Stromal cell of bone marrow (primary cell): ENCODE measurements at regions not wholly inside any gene's neighbourhood (a gene's known extent, or its start where the extent isn't known, plus 50 kb on each side); places are given as distances from the start of the nearest gene placed in this dataset.
A peak's percentile ranks its signal among the peaks of the same experiment; 100 is the strongest.

Experiments used
- DNase-seq: peaks from one replicate; pipeline ENCODE4 v3.0.0-alpha.2; 2012; ENCODE audit warnings: low read depth

DNA sequence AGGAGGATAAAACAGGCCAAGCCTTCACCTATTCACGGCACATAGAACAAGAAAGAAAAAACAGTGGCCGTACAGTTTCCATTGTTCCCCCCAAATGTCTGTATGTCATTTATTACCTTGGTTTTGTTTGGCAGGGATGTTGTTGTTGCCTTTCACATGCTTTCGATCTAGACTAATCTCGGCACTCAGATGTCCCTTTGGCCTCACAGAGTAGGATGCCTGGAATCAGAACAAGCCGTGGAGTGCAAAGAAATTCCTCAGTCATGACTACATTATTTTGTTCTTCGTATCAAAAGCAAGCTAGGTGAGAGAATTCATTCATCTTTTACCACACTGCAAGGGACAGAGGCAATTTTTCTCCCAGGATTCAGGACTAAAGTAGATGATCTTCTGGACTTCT lies 106.9 kb downstream of the SMIM20 start:
- DNase-seq, result no peak

DNA sequence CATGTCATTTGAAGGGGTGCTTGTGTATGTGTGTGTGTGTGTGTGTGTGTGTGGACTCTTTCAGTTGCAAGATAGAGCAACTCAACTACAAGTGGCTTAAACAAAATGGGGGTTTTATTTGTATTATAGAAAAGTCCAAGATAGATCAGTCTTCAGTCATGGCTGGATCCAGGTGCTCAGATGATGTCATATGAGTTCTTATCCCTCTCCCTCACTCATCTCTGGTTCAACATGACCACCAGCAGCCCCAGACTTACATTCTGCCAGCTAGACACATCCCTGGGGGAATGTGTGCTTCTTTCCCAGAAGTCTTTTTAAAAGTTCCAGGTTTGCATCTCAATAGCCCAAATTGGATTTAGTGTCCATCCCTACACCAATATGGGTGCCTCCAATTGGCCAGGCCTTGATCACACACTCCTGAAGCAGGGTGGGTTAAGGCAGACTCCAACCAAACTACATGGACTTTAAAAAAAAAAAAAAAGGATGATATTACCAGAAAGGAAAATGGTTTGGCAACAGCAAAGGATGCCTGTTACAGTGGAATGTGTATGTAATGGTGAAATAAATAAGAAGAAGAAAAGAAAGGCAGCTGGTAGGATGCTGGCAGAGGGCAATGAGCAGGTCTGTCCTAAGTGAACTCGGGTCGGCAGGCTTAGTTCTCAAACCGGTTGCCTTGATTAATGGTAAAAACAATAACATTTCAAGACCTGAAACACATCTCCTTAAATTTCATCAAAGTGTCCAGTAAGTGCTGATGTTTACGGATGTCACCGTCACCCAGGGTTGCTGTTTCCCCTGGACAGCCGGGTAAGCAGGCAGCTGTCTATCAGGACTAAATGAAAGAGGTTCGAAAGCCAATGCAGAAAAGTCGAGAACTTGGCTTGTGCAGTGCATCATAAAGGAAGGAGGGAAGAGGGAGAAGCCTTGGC lies 107.7 kb downstream of the SMIM20 start:
- no peak for DNase-seq

DNA sequence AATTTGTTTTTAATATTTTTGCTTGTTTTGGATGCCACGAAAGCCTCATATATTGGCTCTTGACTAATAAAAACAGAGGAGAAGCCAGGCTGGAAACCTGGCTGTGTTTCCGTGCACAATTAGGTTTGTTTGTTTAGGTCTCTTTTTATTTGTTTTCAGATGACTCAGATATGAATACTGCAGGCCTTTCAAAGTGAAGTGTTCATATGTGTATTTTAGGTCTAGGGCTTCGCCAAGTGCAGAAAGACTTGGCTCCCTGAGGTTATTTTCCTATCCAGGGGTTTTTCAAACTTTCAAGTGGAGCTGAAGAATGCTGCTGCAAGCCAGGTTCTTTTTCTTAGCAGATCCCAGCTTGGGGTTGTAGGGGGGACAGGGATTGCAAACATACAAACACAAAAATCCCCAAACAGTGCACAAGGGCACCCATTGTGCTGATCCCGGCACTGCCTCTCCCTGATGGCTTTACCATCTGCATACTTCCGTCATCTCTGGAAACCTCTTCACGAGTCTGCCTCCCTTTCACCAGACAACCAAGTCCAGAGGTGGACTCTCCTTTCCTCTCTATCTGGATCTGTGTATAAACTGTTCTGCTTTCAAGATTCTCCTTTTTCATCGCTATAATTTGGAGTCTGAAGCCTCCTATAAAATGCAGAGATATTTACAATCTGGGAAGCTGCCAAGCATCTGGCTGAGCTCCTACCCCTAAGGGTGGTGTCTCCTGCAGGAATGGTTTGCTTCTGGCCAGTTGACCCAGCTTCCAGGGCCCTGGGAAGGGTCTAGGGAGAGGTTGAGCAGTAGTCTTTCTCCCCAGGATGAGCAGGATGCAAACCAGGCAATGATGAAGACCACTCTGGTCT lies 108.6 kb downstream of the SMIM20 start:
- peak; percentile 89 for DNase-seq

DNA sequence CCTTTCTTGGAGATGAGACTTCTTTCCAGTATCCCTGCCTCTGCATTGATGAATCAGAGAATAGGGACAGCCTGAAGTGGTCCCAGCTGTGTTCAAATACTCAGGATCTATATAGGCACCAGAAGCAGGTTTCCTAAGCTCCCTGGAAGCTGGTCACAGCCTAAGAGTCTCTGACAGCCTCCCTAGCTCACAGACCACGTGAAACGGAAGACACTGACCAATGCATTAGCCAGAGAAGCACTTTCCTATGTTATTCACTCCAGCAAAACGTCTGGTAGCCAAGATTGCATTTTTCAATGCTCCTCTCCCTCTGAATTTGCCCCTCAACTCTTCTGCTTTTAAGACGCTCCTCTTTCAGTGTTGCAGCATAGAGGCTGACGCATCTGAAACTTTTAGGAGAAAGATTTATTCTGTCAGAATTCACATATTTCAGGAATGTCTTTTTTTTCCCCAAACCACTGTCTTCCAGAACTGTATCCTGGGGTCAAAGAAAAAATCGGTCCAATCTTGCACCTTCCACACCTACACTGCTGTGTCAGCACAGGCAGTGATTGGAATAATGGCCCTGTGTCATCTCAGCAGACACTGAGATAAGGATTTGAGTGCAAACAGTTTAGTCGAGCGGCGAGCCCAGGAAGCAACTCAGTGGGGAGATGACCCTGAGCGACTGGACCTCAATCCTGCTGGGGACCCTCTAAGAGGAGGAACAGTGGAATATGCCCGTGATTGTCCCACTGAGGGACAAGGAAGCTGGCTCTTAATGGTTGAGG lies 109.4 kb downstream of the SMIM20 start:
- no peak for DNase-seq

DNA sequence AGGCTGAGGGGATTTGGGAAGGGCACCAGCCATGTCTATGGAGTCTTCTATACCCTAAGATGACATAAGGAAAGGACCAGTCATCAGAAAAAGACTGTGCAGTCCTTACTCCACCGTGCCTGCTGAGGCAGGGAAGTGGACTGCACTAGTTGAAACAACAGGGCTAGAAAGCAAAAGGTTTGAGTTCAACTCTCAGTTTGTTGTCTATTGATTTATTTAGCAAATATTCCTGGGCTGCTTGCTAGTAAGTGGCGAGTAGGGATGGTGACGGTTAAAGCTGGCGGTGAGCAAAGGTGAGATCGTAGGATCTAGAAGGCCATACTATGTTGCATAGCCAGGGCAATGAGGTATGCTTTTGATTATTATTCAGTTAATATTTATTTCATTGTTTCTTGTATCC lies 110.1 kb downstream of the SMIM20 start:
- DNase-seq, result no peak

DNA sequence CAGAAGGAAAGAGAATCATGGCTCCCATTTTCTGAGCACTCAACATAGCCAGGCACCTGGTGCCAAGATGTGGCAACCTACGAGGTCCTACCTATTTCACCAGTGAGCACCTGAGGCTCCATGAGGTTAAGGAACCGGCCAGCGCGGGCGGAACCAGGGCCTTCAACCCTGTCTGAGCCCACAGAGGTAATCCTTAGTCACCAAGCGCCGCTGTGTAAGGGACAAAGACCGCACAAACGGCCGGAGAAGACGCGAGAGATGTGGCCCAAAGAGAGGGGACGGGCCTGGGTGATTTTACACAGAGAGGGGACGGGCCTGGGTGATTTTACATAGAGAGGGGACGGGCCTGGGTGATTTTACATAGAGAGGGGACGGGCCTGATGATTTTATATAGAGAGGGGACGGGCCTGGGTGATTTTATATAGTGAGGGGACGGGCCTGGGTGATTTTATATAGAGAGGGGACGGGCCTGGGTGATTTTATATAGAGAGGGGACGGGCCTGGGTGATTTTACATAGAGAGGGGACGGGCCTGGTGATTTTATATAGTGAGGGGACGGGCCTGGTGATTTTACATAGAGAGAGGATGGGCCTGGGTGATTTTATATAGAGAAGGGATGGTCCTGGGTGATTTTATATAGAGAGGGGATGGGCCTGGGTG lies 114.2 kb downstream of the SMIM20 start:
- no peak for DNase-seq

DNA sequence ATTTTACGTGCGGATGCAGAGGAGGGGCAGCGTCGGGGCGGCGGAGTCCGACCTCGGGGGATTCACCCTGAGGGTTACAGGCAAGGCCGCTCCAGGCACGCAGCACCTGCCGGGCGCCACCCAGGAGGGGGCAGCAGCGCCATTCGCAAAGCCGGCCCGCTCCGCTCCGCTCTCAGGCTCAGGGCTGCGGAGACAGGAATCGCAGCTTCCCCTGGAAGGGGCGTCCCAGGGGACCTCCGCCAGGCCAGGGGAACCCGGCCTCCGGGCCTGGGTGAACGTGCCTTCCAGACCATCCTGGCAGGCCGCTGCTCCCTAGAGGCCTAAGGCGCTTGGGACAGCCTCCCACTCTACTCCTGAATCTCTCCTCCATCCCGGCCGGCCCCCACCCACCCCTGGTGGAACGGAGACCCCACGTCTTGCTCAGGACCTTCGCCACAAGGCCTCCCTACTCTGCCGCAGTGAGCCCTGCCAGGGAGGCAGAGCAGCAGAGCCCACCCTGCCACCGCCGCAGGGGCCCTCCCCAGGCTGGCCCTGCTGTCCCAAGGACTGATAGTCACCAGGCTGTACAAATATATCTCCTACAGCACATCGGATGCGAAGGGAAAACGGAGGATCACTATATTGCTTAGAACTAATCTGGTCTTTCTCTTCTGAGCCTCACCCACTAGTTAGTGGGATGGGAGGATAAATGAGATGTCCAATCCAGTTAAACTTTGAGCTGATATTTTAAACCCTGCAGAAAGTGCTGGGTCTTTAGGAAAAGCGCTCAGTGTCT lies 115.0 kb downstream of the SMIM20 start:
- no peak for DNase-seq

DNA sequence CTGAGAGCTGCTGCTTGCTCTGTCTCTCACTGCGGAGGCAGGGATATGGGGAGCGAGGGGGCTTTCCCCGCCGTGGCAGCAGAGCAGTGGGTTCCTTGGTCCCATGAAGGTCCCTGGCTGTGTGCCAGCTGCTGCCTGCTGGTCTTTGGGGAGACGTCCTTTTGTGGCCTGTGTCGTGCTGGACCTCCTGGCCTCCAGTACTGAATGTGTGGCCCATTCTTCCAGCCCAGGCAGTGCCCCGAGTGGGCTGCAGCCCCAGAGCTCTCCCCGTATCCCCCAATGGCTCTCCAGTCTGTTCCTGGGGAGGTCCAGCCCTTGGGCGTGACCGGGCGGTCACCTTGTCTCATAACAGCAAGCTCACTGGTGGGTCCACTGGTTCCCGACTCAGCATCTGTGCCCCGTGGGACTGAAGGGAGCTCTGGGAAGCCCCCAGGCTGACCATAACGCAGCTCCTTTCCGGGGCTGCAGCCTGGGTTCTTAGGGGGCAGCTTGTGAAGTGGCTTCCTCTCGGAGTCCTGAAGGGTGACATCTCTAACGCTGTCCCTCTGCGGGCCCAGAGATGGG lies 115.6 kb downstream of the SMIM20 start:
- no peak for DNase-seq

DNA sequence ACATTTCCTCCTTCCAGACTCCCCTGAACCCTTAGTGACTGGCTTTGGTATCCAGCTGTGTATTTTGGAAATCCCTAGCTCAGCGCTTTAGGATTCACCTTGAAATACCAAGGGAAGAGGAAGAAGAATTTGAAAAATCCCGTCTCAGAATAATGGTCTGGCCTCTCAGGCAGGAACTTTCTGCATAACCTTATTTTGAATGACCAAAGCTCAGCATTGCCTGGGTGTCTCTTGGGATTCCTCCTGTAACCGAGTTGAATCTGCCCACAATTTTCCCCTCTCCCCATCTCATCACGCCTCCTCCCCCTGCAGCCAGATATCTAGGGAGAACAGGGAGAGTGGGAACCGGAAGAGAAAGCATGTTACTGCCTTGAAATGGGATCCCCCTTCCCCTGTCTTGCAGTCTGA lies 116.2 kb downstream of the SMIM20 start:
- no peak for DNase-seq

DNA sequence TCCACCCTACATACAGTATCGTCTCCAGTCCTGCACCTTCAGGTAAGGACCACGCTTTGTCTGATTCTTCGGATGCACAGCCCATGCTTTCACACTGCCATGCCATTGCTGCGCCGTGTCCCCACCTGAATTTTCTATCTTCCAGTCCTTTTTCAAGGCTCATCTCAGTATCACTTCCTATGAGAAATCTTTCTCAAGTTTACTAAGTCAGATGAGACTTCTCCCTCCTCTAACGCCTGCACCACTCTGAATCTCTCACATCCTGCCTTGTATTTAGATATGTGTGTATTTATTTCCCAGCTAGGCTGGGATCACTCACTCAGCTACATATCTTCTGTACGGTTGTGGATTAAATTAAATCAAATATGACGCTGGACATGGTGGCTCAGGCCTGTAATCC lies 116.8 kb downstream of the SMIM20 start:
- DNase-seq, result no peak

DNA sequence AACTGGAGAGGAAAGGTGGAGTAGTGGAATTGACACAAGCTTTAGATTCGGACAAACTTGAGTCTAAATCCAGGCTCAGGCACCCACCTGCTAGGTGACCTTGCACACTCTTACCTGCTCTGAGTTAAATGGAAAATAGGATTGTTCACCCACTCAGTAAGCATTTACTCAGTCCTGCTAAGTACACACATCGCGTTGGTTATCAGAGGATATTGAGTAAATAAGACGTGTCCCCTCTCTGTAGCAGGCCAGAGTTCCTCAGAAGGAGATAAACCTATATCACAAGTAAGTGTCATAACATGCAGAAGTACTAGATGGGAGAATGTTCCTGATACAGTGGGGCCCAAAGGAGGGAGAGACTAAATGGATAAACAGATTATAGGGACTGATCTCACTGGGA lies 117.7 kb downstream of the SMIM20 start:
- DNase-seq, result no peak

DNA sequence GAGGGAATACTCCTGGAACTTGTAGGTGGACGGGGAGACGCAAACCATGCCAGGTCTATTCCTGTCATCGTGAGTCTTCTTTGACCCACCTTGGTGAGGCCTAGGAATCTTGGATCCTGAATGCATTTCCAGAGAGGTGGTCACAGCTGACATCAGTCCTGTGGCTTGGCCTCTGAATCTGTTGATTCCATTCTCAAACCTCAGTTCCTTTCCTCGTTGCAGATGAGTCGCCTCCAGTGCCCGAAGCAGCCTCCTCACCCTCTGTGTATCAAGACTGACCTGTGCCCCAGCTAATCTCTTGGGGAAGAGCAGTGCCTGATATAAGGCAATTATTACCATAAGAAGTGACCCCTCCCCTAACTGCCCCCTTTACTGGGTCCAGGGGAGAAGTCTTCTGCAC lies 118.1 kb downstream of the SMIM20 start:
- peak; percentile 64 for DNase-seq

DNA sequence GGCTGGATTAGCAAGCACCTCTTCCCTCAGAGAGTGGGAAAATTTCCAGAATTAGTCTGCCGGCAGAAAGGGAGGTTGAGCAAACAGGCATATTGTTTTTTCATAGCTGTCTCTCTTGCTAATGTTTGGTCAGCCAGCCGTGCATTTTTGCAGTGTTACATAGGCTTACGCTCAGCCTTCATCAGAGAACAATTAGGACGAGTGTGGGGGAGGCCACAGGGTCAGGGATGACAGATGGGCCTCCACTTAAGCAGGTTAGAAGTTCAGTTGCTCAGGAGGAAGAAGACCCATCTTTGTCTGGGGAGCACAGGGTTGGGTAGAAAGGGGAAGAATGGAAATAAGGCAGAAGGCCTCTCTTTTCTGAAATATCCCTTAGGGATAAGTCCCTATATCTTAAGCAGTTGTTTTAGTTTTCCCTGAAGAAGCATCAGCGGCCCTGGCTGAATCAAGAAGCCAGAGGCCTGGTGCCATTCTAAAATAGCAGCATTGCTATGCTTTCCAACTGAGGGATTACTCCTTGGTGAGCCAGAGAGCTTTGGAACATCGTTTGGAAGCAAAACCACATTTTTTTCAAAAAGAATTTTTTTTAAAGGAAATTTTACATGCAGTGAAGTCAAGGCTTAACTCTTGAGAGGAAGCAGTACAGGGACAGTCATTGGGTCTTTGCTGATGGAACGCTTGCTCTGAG lies 118.8 kb downstream of the SMIM20 start:
- DNase-seq, result peak; percentile 91

DNA sequence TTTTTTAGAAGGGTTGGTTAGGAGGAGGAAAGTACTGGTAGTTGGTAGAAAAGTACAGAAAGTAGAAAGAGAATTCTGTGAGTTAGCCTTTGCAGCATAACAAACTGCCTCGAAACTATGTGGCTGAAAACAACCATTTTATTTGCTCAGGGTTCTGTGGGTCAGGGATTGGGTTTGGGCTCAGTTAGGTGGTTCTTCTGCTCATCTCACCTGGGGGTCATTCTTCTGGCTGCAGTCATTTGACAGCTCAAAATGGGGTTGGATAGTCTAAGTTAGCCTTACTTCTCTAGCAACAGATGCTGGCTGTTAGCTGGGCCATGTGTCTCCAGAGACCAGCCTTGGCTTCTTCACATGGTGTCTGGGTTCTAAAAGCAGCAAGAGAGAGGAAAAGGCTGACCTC lies 119.4 kb downstream of the SMIM20 start:
- DNase-seq, result no peak

DNA sequence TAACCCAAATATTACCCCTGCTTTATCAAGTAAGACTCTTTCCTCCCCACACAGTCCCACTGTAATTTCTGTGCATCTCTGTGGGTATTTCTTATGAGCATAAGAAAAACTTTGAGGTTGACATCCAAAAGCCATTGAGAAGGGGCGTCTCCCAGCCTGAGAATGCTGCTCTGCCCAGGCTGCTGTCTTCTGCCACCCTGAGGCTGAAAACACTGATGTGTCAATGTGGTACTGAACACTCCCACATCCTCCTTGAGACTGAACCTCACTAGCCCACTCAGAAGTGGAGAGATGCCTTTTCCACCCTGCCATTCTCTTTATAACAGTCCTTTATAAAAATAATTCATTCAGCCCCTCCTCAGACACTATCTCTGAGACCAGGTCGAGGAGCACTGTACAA lies 120.8 kb downstream of the SMIM20 start:
- DNase-seq, result no peak

DNA sequence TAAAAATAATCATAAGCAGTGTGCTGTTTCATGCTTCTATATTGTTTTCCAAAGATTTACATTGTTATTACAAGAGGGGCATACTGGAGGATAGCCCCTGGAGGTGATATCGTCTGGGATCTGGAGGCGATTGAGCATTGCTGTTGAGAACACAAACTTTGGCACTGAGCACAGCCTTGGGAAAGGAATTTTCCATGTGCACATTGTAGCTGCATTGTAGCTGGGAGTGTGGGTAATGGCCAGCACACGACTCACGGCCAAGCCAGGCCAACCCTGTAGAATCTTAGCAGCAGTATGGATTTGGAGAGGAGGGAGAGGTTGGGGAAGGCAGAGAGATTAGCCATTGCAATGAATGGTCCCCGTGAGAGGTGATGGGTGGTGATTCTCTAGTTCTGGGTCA lies 121.9 kb downstream of the SMIM20 start:
- DNase-seq, result no peak

DNA sequence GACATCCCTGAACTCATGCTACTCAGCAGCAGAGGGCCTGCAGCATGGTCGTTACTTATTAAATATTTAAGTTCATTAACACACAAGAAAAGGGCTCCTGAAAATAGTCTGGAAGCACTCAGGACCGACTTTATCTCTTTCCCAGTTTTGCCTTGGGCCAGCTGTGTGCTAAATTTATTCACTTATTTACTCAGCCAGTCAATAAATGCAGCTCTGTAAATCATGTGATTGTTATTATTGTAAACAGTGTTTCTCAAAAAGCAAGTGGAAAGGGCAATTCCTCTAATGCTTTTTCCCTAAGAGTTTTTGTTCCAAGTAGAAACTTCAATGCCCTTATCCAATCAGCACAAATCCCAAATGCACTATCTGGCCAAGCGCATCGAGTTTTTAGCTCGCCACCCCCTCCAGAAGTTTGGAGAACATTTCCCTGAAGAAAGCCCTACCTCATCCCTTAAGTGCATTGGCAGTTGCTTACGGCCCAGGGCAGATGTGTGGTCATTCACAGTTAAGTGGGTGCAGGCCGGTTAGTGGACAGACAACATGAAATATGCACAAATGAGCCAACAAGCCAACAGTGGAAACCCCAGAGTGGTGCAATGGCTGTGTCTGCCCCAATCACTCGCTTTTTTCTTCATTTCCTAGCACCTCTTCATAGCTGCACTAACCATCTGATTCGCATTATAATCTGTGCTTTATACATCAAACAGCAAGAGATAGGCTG lies 125.8 kb downstream of the SMIM20 start:
- no peak for DNase-seq

DNA sequence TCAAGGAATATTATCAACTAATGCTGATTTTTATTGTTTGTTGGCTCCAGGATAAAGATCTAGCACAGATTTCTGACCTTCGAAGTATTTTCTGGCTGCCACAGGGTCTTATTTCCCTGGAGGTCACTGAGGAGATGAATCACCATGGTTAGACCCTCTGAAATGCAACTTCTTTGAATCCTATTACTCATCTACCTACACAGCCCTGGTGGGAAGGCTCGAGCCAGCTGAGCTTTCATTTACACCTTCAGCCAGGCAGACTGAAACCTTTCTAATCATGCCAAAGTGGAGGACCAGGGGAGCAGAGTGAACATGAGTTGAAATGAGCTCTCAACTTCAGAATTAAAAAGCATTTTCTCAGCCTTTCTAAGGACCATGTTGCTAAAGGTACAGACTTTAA lies 130.5 kb downstream of the SMIM20 start:
- DNase-seq, result no peak

DNA sequence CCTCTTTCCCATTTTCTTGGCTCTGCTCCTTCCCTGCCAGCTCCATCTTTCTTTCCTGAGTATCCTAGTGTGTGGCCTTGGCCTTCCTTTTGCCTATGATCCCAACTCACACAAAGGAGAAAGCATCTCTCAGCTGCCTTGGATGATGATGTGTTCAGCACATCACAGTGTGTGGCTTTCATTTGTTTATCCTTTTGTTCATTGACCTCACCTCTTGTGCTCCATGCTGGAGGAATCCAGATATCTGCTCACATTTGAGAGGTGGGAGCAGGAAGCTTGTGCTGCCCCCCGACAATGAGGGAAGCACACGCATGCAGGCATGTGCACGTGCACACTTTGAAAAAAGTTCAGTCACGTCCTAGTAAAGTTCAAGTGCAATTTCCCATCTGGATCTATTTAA lies 131.0 kb downstream of the SMIM20 start:
- no peak for DNase-seq
